ENCODE measurements at regions not wholly inside any gene's neighbourhood (a gene's known extent, or its start where the extent isn't known, plus 50 kb on each side); places are given as distances from the start of the nearest gene placed in this dataset.

GRCh38 chr10:131620904-131621303, 279.9 kb upstream of the PPP2R2D start:
- no peaks in the 10 kb centered on the region for H3K27me3 ChIP-seq (replicated peaks; ENCODE audit: control insufficient read depth, insufficient read depth, low read length)
- H3K4me1 Mint-ChIP-seq (ENCODE audit: low read depth, unreplicated experiment), result no peaks in the 10 kb centered on the region
- no peak overlapping the region for H3K4me3 ChIP-seq (ENCODE audit: low read depth, low read length)
- POLR2A ChIA-PET, result no interaction called here
- H3K27me3 Mint-ChIP-seq (ENCODE audit: insufficient read depth, unreplicated experiment), result peaks cover 2% of the 10 kb centered on the region
- peaks cover 8% of the 10 kb centered on the region for H3K9me3 Mint-ChIP-seq (ENCODE audit: unreplicated experiment)
- BruUV-seq (replicated peaks), result no TSS peak
- no peaks in the 10 kb centered on the region; the same call in 1 of the 2 replicates for H3K9me3 ChIP-seq
- H3K36me3 ChIP-seq (ENCODE audit: control insufficient read depth, insufficient read depth, low read length), result no peaks in the 10 kb centered on the region
- no peak overlapping the region for H3K27ac Mint-ChIP-seq (ENCODE audit: unreplicated experiment)
- no peak for DNase-seq
- CTCF ChIA-PET, result no interaction called here
- TF ChIP-seq CTCF (IDR thresholded peaks at IDR 0.05; ENCODE audit: insufficient read depth in 1 of 2, low read depth in 1 of 2, low read length in 1 of 2, severe bottlenecking in 1 of 2, unreplicated experiment in 1 of 2), result no peak
- no peak overlapping the region for H3K4me3 Mint-ChIP-seq (ENCODE audit: unreplicated experiment)
- H3K4me1 ChIP-seq, result no peaks in the 10 kb centered on the region
- intact Hi-C loops (cut with micrococcal nuclease; ENCODE audit: unreplicated experiment), result no loop called here
- no peaks in the 10 kb centered on the region for H3K36me3 Mint-ChIP-seq (ENCODE audit: insufficient read depth, unreplicated experiment)

GRCh38 chr10:131621784-131622624, 278.8 kb upstream of the PPP2R2D start:
- ChIA-PET CTCF (no interaction called here), POLR2A (no interaction called here)
- no peaks in the 10 kb centered on the region for H3K27me3 Mint-ChIP-seq (ENCODE audit: insufficient read depth, unreplicated experiment)
- peaks cover 7% of the 10 kb centered on the region for H3K36me3 Mint-ChIP-seq (ENCODE audit: insufficient read depth, unreplicated experiment)
- Histone ChIP-seq H3K9me3 (no peaks in the 10 kb centered on the region; the same call in 1 of the 2 replicates), H3K4me1 (no peaks in the 10 kb centered on the region), H3K4me3 (ENCODE audit: low read depth, low read length) (no peak overlapping the region), H3K27me3 (replicated peaks; ENCODE audit: control insufficient read depth, insufficient read depth, low read length) (no peaks in the 10 kb centered on the region), H3K36me3 (ENCODE audit: control insufficient read depth, insufficient read depth, low read length) (no peaks in the 10 kb centered on the region)
- BruUV-seq (replicated peaks), result no TSS peak
- H3K9me3 Mint-ChIP-seq (ENCODE audit: unreplicated experiment), result peaks cover 9% of the 10 kb centered on the region
- no peak for DNase-seq
- H3K4me3 Mint-ChIP-seq (ENCODE audit: unreplicated experiment), result no peak overlapping the region
- no peaks in the 10 kb centered on the region for H3K4me1 Mint-ChIP-seq (ENCODE audit: low read depth, unreplicated experiment)
- intact Hi-C loops (cut with micrococcal nuclease; ENCODE audit: unreplicated experiment), result no loop called here
- TF ChIP-seq CTCF (IDR thresholded peaks at IDR 0.05; ENCODE audit: insufficient read depth in 1 of 2, low read depth in 1 of 2, low read length in 1 of 2, severe bottlenecking in 1 of 2, unreplicated experiment in 1 of 2), result no peak
- H3K27ac Mint-ChIP-seq (ENCODE audit: unreplicated experiment), result no peak overlapping the region

- ChIA-PET CTCF (no interaction called here), POLR2A (no interaction called here)
- no TSS peak for BruUV-seq (replicated peaks)
- no peaks in the 10 kb centered on the region for H3K27me3 Mint-ChIP-seq (ENCODE audit: insufficient read depth, unreplicated experiment)
- H3K4me1 Mint-ChIP-seq (ENCODE audit: low read depth, unreplicated experiment), result no peaks in the 10 kb centered on the region
- peaks cover 30% of the 10 kb centered on the region for H3K9me3 Mint-ChIP-seq (ENCODE audit: unreplicated experiment)
- no peaks in the 10 kb centered on the region for H3K4me1 ChIP-seq
- intact Hi-C loops (cut with micrococcal nuclease; ENCODE audit: unreplicated experiment), result no loop called here
- peaks cover 4% of the 10 kb centered on the region; the same call in 1 of the 2 replicates for H3K9me3 ChIP-seq
- no peak overlapping the region for H3K27ac Mint-ChIP-seq (ENCODE audit: unreplicated experiment)
- H3K4me3 Mint-ChIP-seq (ENCODE audit: unreplicated experiment), result no peak overlapping the region
- H3K27me3 ChIP-seq (replicated peaks; ENCODE audit: control insufficient read depth, insufficient read depth, low read length), result no peaks in the 10 kb centered on the region
- H3K4me3 ChIP-seq (ENCODE audit: low read depth, low read length), result no peak overlapping the region
- no peaks in the 10 kb centered on the region for H3K36me3 ChIP-seq (ENCODE audit: control insufficient read depth, insufficient read depth, low read length)
- DNase-seq, result no peak
- H3K36me3 Mint-ChIP-seq (ENCODE audit: insufficient read depth, unreplicated experiment), result peaks cover 7% of the 10 kb centered on the region
- TF ChIP-seq CTCF (IDR thresholded peaks at IDR 0.05; ENCODE audit: insufficient read depth in 1 of 2, low read depth in 1 of 2, low read length in 1 of 2, severe bottlenecking in 1 of 2, unreplicated experiment in 1 of 2), result no peak
These were observed 275.8 kb upstream of the PPP2R2D start for GRCh38 chr10:131625041-131625440.

Data from Caco-2 (cell line).